LNCaP clone FGC (cell line): ENCODE measurements at regions not wholly inside any gene's neighbourhood (a gene's known extent, or its start where the extent isn't known, plus 50 kb on each side); places are given as distances from the start of the nearest gene placed in this dataset.

Experiments used
- DNase-seq: peaks from one replicate; pipeline ENCODE4 v3.0.0-alpha.2; 2011; ENCODE audit warnings: low read depth
- H3K4me3 ChIP-seq: 2 replicates; pipeline ENCODE4 v1.5.1; 2011; ENCODE audit warnings: mild to moderate bottlenecking, low read depth, low read length, control low read depth
- TF ChIP-seq, protein P1 (sequence below): IDR thresholded peaks from 2 replicates; pipeline ENCODE4 v1.5.1; 2012; ENCODE audit warnings: mild to moderate bottlenecking; ENCODE audit not compliant: control insufficient read depth, insufficient read depth; ENCODE audit errors: extremely low read depth

DNA sequence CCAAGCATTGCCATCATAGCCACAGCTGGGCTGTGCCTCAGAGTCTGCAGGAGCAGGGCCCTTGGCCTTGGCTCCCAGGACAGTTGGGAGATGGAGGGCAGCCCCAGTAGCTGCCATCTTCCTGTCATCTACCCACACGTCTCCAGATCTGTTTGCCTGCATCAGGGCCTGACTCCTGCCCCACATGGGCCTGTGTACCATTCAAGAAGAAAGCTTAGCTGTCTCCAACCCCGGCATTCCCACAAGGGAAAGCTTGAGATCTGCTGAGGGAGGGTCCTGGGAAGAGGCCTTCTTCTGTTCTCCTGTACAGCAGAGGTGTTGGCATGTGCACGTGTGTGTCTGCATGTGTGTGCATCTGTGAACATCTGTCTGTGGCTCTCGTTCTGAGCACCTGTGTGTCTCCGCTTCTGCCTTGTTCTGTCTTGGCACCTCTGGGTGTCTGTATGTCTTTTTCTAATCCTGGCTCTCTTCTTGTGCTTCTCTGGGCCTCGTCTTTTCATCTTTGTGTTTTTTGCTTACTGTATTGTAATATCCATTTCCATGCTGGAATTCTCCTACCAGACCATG, 122.2 kb downstream of the MRM1 start:
- TF ChIP-seq, protein P1, sequence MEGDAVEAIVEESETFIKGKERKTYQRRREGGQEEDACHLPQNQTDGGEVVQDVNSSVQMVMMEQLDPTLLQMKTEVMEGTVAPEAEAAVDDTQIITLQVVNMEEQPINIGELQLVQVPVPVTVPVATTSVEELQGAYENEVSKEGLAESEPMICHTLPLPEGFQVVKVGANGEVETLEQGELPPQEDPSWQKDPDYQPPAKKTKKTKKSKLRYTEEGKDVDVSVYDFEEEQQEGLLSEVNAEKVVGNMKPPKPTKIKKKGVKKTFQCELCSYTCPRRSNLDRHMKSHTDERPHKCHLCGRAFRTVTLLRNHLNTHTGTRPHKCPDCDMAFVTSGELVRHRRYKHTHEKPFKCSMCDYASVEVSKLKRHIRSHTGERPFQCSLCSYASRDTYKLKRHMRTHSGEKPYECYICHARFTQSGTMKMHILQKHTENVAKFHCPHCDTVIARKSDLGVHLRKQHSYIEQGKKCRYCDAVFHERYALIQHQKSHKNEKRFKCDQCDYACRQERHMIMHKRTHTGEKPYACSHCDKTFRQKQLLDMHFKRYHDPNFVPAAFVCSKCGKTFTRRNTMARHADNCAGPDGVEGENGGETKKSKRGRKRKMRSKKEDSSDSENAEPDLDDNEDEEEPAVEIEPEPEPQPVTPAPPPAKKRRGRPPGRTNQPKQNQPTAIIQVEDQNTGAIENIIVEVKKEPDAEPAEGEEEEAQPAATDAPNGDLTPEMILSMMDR, result no peak
- no peak for DNase-seq
- no peak overlapping the region for H3K4me3 ChIP-seq

DNA sequence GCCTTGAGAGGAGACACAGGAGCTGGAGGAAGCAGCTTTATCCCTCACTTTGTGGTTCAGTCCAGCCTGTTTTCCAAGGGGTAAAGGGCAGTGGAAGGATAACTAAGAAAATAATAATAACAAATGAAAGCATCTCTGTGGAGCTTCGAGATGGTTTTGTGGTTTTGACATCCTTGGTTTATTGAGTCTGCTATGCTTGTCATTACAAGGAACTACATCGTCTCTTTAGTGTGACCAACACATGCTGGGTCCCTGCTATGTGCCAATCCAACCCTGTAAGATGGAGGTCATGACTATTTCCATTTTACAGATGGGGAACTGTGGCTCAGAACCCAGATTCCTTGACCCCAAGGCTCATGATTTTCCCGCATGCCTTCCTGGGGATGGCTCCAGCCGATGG, 124.8 kb downstream of the MRM1 start:
- TF ChIP-seq, protein P1, result no peak
- H3K4me3 ChIP-seq, result no peak overlapping the region
- no peak for DNase-seq

DNA sequence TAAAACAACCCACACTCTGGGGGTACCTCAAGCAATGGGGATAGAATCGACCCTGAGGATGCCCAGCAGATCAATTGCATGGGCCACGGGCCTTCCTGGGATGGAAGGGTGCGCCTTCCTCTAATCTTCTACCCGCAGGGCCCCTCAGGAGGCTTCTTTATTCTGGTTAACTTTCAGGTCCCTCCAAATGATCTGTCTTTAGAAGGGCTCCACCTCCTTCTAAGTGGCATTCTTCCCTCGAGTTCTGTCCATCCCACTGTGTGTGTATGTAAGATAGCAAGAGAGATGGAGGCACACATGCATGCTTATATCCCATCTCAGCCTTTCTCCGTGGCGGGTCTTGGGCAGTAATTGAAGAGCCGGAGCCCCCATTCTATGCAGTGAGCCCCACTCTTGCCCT, 125.7 kb downstream of the MRM1 start:
- DNase-seq, result no peak
- TF ChIP-seq, protein P1, result no peak
- no peak overlapping the region for H3K4me3 ChIP-seq

DNA sequence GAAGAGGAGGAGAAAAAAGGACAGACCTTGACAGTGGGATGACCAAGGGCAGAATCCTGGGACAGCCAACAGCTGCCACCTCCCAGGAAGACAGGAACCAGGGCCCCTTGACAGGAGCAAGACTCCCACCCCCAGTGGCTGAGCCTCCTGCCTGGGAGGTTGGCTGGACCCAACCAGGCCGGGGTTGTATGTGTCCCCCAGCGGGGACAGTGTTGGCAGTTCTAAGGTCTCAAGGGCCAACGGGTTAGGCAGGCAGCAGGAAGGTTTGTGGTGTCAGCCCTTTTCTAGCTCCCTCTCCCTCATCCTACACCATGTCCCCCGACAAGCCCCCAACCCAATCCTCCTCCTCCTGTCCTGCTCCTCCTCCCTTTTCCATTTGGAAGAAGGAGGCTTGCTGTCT, 126.2 kb downstream of the MRM1 start:
- no peak for DNase-seq
- TF ChIP-seq, protein P1, result no peak
- H3K4me3 ChIP-seq, result no peak overlapping the region

DNA sequence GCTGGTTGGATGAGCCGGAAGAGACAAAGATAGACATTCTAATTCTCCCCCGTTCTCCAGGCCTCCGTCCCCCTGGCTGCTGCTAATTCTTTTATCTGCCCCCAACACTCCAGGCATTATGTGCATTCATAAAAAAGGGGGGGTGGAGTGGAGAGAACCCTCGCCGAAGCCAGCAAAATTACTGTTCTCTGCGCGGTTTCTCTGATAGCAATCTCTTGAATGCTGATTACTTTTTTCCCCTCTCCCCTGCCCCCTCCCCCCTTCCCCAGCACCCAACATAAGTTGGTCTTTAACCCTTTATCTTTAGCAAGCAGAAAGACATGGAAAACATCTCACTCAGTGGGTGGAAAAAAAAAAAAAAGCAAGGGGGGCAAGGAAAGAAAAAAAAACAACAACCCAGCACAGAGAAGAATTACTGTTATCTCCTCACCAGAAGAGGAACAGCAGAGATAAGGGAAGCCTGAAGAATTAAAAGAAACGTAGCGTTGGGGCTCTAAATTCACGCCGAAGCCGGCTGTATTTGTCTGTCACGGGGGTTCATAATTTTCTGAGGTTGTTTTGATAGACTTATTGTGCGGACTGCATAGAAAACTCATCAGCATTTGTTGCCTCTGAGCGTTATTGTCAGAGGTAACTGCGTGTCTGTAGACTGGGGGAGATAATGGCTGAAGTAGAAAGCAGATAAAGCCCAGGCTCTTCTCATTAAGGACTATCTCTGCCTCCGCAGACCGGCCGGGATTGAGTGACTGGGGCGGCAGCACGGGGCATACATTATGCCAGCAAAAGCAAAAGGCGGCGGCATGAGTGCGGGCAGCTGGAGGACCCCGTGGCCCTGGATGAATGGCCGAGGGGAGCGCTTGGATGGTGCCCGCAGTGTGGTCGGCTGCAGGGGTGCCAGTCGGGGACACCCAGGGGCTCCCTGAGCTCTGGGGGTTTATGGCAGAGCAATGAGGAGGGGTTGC, 126.9 kb downstream of the MRM1 start:
- TF ChIP-seq, protein P1, result no peak
- no peak overlapping the region for H3K4me3 ChIP-seq
- no peak for DNase-seq

DNA sequence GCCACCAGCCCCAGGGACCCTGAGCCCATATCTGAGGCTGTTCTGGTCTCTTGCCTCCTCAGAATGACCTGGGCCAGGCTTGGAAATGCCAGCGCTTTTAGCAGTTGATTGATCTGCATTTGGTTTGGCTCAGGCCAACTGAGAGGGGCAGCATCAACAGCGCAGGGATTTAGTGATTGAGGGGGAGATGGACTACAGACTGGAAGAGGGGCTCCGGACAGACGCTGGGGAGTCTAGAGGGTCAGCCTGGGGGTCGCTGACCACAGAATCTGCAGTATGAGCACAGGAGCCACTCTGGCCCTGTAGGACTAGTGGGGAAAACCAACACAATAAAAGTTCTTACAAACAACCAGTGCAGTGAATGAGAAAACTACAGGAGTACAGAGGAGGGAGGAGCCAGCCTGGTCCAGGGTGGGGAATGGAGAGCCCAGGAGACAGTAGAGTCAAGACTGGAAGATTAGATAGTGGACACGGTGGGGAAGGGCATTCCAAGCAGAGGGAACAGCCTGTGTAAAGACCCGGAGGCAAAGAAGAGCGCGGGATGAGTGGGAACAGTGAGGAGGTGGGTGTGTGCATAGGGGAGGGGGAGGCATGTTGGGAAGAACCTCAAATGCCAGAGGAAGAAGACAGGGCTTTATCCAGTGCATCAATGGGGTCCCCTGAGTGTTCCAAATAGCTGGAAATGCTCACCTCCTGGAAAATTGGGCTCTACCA, 128.9 kb downstream of the MRM1 start:
- no peak overlapping the region for H3K4me3 ChIP-seq
- DNase-seq, result no peak
- TF ChIP-seq, protein P1, result no peak
